GM13977 (cell line): ENCODE measurements at regions not wholly inside any gene's neighbourhood (a gene's known extent, or its start where the extent isn't known, plus 50 kb on each side); places are given as distances from the start of the nearest gene placed in this dataset.

Experiments
- DNase-seq: peaks from one replicate; pipeline ENCODE4 v3.0.0; 2012; ENCODE audit warnings: low spot score
- CTCF ChIP-seq: IDR thresholded peaks from 2 replicates; pipeline ENCODE4 v1.5.1; 2012; ENCODE audit warnings: mild to moderate bottlenecking, control low read depth; ENCODE audit not compliant: insufficient read depth; ENCODE audit errors: extremely low read depth, missing control alignments
- in situ Hi-C: fragments of 300-500 bp; cut with MboI; formaldehyde crosslinking; loops from one replicate; pipeline ENCODE4 v1.12.0; 2022; ENCODE audit warnings: low sequenced_read_pairs, low pct_unique_long_range_greater_than_20kb, mixed read lengths, inconsistent platforms; ENCODE audit not compliant: unreplicated experiment

GRCh38 chr20:50257860-50258259 is 67.2 kb downstream of the CEBPB start:
- DNase-seq = no peak
- no peak for TF ChIP-seq CTCF
- in situ Hi-C loops = no loop called here

GRCh38 chr20:50258790-50259483 is 68.3 kb downstream of the CEBPB start:
- no peak for TF ChIP-seq CTCF
- DNase-seq = no peak
- in situ Hi-C loops = no loop called here

- DNase-seq = no peak
- in situ Hi-C loops = no loop called here
- no peak for TF ChIP-seq CTCF
These were observed 69.3 kb downstream of the CEBPB start for GRCh38 chr20:50259705-50260478.

GRCh38 chr20:50260479-50261221 is 70.0 kb downstream of the CEBPB start:
- in situ Hi-C loops = no loop called here
- no peak for TF ChIP-seq CTCF
- DNase-seq = no peak

GRCh38 chr20:50261471-50262212 is 71.0 kb downstream of the CEBPB start:
- no peak for TF ChIP-seq CTCF
- DNase-seq = no peak
- in situ Hi-C loops = no loop called here

GRCh38 chr20:50263831-50264230 is 73.2 kb downstream of the CEBPB start:
- in situ Hi-C loops = no loop called here
- DNase-seq = no peak
- TF ChIP-seq CTCF = no peak
